ENCODE measurements at regions not wholly inside any gene's neighbourhood (a gene's known extent, or its start where the extent isn't known, plus 50 kb on each side); places are given as distances from the start of the nearest gene placed in this dataset.
"Not testable (repeated sequence)": the region's sequence is repeated elsewhere in the genome, so short reads cannot be mapped to it uniquely, and the experiment has no call there.

- no peak for DNase-seq
Measured at GRCh38 chr4:138609943-138610350, 367.8 kb upstream of the SLC7A11 start.

GRCh38 chr4:138604556-138604955, 362.4 kb upstream of the SLC7A11 start:
- no peak for DNase-seq

- DNase-seq = no peak
Measured at GRCh38 chr4:138602664-138603063, 360.5 kb upstream of the SLC7A11 start.

DNA sequence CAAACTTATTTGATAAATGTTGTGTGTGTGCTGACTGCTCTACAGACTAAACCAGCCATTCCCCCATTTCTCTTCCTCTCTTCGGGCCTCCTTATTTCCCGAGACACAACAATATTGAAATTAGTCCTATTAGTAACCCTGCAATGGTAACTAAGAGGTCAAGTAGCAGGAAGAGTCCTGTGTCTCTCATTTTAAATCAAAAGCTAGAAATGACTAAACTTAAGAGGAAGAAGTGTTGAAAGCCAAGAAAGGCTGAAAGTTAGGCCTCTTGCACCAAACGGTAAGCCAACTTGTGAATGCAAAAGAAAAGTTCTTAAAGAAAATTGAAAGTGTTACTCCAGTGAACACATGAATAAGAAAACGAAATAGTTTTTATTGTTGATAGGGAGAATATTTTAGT, 357.8 kb upstream of the SLC7A11 start:
- no peak for DNase-seq

GRCh38 chr4:138598226-138598625, 356.1 kb upstream of the SLC7A11 start:
- no peak for DNase-seq

GRCh38 chr4:138596896-138597295, 354.7 kb upstream of the SLC7A11 start:
- DNase-seq = no peak

- DNase-seq = no peak
Measured at GRCh38 chr4:138595731-138596460, 353.7 kb upstream of the SLC7A11 start.

GRCh38 chr4:138595171-138595570, 353.0 kb upstream of the SLC7A11 start:
- no peak for DNase-seq

GRCh38 chr4:138592796-138593195, 350.6 kb upstream of the SLC7A11 start:
- no peak for DNase-seq

- no peak for DNase-seq
Measured at GRCh38 chr4:138591808-138592207, 349.7 kb upstream of the SLC7A11 start.

- no peak for DNase-seq
Measured at GRCh38 chr4:138588501-138588900, 346.4 kb upstream of the SLC7A11 start.

DNA sequence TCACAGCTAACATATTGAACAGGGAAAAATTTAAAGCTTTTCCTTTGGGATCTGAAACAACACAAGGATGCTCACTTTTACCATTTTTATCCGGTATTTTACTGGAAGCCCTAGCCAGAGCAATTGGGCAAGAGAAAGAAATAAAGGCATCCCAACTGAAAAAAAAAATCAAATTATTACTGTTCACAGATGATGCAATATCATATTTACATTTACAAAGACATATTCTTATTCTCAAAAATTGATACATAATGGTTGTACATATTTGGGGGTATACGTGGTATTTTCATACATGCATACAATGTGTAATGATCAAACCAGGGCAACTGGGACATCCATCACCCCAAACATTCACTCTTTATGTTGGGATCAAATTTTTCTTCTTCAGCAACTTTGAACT, 337.0 kb upstream of the SLC7A11 start:
- DNase-seq = no peak

DNA sequence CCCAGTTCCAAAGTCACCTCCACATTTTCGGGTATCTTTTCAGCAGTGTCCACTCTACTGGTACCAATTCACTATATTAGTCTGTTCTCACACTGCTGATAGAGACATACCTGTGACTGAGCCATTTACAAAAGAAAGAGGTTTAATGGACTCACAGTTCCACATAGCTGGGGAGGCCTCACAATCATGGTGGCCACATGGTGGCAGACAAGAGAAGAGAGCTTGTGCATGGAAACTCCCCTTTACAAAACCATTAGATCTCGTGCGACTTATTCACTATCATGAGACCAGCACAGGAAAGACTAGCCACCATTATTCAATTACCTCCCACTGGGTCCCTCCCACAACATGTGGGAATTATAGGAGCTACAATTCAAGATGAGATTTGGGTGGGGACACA, 335.7 kb upstream of the SLC7A11 start:
- DNase-seq = not testable (repeated sequence)

DNA sequence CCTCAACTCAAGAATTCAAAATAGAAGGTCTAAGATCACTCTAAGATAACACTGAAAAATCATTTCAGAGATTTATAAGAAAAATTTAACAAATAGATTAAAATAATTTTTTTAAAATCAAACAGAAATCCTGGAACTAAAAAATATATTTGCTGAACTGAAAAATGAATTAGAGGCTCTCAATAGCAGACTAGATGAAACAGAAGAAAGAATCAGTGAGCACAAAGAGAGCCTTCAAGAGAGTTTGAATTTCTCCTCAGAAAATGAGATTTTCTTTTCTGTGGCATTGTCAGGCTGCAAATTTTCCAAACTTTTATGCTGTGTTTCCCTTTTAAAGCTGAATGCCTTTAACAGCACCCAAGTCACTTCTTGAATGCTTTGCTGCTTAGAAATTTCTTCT, 335.0 kb upstream of the SLC7A11 start:
- no peak for DNase-seq

DNA sequence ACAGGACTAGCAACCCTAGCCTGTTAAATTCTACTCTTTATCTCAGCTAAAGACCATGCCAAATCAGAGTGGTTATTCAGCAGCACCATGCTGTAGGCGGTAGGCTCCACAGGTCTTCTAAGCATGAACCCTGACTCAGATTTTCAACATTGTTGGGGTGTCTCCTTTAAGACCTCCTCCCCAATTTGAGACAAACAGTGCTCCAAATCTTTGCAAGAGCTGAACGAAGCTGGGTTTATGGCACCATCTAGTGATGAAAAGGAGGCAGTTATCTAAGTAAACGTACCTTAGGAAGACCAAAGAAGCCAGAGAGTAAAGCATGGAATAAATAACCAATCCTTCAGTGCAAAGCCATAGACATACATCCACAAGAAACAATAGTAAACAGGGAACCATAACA, 334.5 kb upstream of the SLC7A11 start:
- no peak for DNase-seq

DNA sequence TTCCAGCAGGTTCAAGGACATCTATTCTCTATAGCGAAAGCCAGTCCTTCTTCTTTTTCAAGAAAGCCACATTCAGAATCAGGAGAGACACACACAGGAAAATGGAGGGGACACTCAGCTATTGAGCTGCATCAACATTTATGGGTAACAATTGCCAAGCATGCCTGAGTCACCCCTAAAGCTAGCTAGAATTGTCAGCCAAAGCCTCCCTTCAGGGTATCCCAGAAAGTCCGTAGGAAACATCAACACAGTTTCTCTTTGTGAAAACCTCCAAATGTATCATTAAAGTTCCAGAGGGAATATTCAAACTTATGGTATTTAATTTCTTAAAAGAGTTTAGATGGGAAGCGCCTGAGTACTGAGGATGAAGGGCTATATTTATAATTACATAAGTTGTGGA, 331.1 kb upstream of the SLC7A11 start:
- DNase-seq = no peak

DNA sequence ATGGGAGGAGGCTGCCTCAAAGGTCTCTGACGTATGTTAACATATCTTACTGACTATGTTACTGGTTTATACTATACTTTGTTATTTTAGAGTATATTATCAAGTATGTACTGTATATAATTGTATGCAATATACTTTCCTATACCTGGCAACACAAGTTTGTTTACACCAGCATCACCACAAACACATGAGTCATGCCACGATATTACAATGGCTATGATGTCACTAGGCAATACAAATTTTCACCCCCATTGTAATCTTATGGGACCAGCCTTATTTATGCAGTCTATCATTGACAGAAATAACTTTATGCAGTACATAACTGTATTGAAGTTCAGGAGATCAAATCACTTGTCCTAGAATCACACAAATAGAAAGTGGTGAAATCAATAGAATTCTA, 329.9 kb upstream of the SLC7A11 start:
- DNase-seq = no peak

GRCh38 chr4:138567696-138568095, 325.5 kb upstream of the SLC7A11 start:
- DNase-seq = no peak

- no peak for DNase-seq
Measured at GRCh38 chr4:138565576-138565975, 323.4 kb upstream of the SLC7A11 start.

DNA sequence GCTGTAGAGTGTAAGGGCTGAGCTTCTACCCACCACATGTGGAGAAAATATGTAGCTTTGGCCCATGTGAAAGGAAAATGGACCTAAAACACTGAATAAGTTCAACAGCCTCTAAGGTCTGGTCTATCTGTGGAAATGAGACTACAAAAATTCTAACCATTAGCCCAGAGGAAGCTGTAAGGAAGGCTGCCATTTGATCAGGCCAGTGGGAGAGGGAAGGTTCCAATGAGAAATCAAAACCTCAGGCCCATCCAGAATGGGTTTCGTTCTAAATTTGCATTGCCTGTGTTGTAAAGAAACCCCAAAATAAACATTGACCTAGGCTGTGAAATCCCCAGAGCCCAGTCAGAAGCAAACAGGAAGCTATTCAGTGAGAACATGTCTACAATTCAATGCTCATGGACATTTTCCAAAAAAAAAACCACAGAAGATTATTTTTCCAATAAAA, 320.4 kb upstream of the SLC7A11 start:
- DNase-seq = no peak

GRCh38 chr4:138561906-138562305, 319.8 kb upstream of the SLC7A11 start:
- DNase-seq = no peak

DNA sequence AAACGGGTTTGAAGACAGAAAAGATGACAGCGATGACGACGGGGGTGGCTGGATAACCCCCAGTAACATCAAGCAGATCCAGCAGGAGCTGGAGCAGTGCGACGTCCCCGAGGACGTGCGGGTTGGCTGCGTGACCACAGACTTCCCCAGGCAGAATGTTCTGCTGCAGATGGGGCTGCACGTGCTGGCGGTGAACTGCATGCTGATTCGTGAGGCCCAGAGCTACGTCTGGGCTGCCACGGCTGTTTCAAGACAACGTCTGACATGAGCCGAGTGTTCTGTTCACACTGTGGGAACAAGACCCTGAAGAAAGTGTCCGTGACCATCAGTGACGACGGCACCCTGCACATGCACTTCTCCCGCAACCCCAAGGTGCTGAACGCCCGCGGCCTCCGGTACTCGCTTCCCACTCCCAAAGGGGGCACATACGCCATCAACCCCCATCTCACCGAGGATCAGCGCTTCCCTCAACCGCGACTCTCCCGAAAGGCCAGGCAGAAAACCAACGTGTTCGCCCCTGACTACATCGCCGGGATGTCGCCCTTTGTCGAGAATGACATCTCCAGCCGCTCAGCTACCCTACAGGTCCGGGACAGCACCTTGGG, 319.2 kb upstream of the SLC7A11 start:
- no peak for DNase-seq

- no peak for DNase-seq
Measured at GRCh38 chr4:138560448-138560847, 318.3 kb upstream of the SLC7A11 start.

DNA sequence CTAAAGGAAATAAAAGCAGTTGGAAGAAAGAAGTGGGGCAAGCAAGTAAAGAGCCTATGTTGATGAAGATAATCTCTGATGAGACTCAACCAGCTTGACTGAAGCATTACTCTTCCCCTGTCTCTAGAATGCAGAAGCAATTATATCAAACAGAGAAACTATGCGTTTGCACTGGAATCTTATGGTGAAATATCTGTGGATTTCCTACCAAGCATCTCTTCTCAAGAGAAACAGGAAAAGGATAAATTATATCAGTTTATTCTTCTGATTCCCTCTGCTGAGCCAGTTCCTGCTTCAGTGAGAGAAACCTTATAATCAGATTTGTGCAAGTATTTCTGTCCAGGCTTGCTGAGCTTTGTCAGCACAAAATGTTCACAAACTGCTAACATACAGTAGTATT, 316.7 kb upstream of the SLC7A11 start:
- no peak for DNase-seq

DNA sequence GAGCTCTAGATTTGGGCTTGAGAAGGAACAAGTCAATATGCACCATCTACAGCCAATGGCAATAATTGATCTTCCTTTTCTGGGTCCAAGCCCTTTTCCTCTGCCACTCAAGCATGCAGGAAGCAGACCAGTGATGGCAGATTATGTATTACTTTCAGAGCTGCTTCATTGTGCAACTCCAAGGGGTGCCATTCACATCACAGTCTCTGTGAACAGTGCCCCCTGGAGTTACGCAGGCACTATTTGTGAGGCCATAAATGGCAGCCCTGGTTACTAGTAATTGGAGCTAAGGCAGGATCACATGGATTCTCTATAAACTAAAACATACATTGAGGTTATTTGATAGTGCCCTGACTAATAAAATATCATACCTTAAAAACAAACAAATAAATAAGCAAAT, 313.4 kb upstream of the SLC7A11 start:
- no peak for DNase-seq

Data from NCI-H1694 treated with DMSO at 0.1 percent for 48 hours (cell line).